ENCODE measurements at regions not wholly inside any gene's neighbourhood (a gene's known extent, or its start where the extent isn't known, plus 50 kb on each side); places are given as distances from the start of the nearest gene placed in this dataset.

DNA sequence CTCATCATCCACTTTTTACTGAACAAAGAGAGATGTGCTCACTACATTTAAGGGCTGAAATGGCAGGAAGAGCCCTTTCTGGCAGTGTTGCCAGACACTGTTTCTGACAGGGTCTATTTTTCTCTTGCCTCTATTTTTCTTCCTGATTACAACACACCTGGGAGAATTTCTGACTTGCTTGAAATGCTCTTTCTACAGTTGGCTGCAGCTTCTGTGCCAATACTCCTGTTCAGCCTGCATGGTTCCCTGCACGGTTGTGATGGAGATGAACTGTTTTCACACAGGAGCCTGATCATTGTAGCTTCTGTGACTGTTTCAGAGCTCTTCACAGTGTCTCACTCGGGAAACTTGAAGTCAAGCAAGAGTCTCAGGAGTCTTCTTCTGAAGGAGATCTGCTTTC is 83.0 kb upstream of the DLG1 start:
- H2AFZ ChIP-seq (ENCODE audit: insufficient read depth, low read depth, low read length, poor library complexity, severe bottlenecking): no peak overlapping the region
- TF ChIP-seq, protein P1, sequence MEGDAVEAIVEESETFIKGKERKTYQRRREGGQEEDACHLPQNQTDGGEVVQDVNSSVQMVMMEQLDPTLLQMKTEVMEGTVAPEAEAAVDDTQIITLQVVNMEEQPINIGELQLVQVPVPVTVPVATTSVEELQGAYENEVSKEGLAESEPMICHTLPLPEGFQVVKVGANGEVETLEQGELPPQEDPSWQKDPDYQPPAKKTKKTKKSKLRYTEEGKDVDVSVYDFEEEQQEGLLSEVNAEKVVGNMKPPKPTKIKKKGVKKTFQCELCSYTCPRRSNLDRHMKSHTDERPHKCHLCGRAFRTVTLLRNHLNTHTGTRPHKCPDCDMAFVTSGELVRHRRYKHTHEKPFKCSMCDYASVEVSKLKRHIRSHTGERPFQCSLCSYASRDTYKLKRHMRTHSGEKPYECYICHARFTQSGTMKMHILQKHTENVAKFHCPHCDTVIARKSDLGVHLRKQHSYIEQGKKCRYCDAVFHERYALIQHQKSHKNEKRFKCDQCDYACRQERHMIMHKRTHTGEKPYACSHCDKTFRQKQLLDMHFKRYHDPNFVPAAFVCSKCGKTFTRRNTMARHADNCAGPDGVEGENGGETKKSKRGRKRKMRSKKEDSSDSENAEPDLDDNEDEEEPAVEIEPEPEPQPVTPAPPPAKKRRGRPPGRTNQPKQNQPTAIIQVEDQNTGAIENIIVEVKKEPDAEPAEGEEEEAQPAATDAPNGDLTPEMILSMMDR (IDR thresholded peaks at IDR 0.05): no peak
- no peaks in the 10 kb centered on the region for H3K36me3 ChIP-seq (replicated peaks in 1 of 2; ENCODE audit: control insufficient read depth in 1 of 2, insufficient read depth in 2 of 2, low read length in 2 of 2)
- no peak overlapping the region for H3K27ac ChIP-seq (ENCODE audit: low read depth in 1 of 2, low read length in 2 of 2)
- WGBS (ENCODE audit: insufficient coverage): 83% methylated on average over 1 of the region's 2 CpGs
- Mint-ChIP-seq H3K4me3 (no peak overlapping the region), H3K9me3 (peaks cover 0 to 2% (median 0%) of the 10 kb centered on the region in 7 donors), H3K27ac (no peak overlapping the region), H3K36me3 (no peaks in the 10 kb centered on the region), H3K4me1 (peaks cover 7% of the 10 kb centered on the region), H3K27me3 (ENCODE audit: low read depth in 3 of 3) (peaks cover 0 to 2% (median 1%) of the 10 kb centered on the region in 3 donors)
- no peak overlapping the region for H3K9ac ChIP-seq (ENCODE audit: insufficient read depth, low read length, poor library complexity, severe bottlenecking)
- no peaks in the 10 kb centered on the region for H4K20me1 ChIP-seq (ENCODE audit: insufficient read depth, low read length)
- H3K79me2 ChIP-seq (ENCODE audit: insufficient read depth, low read length): no peaks in the 10 kb centered on the region
- H3K4me1 ChIP-seq (ENCODE audit: control insufficient read depth in 1 of 2, insufficient read depth in 2 of 2, low read length in 2 of 2): no peaks in the 10 kb centered on the region
- DNase-seq: no peak
- H3K4me3 ChIP-seq (replicated peaks in 1 of 3; ENCODE audit: low read depth in 2 of 3, low read length in 3 of 3): no peak overlapping the region
- intact Hi-C loops (cut with micrococcal nuclease): no loop called here
- no peaks in the 10 kb centered on the region for H3K27me3 ChIP-seq (ENCODE audit: control insufficient read depth in 2 of 2, insufficient read depth in 2 of 2, low read length in 2 of 2)
- peaks cover 0 to 12% of the 10 kb centered on the region in 2 donors for H3K9me3 ChIP-seq (replicated peaks in 1 of 2; ENCODE audit: control insufficient read depth in 1 of 2, insufficient read depth in 1 of 2, low read length in 2 of 2)
- no peak overlapping the region for H3K4me2 ChIP-seq (replicated peaks; ENCODE audit: extremely low read depth, low read length, poor library complexity, severe bottlenecking)

DNA sequence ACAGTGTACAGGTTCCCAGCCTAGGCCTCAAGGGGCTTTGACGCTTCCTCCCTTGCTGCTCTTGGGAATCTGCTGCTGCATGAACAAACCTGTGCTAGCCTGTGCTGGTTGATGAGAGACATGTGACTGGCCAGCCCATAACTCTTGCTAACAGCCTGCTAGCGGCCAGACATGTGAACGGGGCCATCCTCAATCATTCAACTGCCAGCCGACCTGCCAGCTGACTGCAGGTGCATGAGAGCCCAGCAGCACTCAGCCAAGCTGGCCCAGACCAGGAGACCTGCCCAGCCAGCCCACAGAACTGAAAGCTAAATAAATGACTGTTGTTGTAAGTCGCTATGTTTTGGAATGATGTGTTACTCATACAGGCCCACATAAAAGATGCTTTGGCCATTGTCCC is 82.4 kb upstream of the DLG1 start:
- 98% methylated on average over 4 of the region's 5 CpGs for WGBS (ENCODE audit: insufficient coverage)
- H3K36me3 Mint-ChIP-seq: no peaks in the 10 kb centered on the region
- no peak for DNase-seq
- Histone ChIP-seq H3K4me2 (replicated peaks; ENCODE audit: extremely low read depth, low read length, poor library complexity, severe bottlenecking) (no peak overlapping the region), H3K9ac (ENCODE audit: insufficient read depth, low read length, poor library complexity, severe bottlenecking) (no peak overlapping the region), H3K36me3 (replicated peaks in 1 of 2; ENCODE audit: control insufficient read depth in 1 of 2, insufficient read depth in 2 of 2, low read length in 2 of 2) (no peaks in the 10 kb centered on the region), H3K27me3 (ENCODE audit: control insufficient read depth in 2 of 2, insufficient read depth in 2 of 2, low read length in 2 of 2) (no peaks in the 10 kb centered on the region), H2AFZ (ENCODE audit: insufficient read depth, low read depth, low read length, poor library complexity, severe bottlenecking) (no peak overlapping the region), H3K9me3 (replicated peaks in 1 of 2; ENCODE audit: control insufficient read depth in 1 of 2, insufficient read depth in 1 of 2, low read length in 2 of 2) (peaks cover 0 to 12% of the 10 kb centered on the region in 2 donors), H3K27ac (ENCODE audit: low read depth in 1 of 2, low read length in 2 of 2) (no peak overlapping the region), H3K4me3 (replicated peaks in 1 of 3; ENCODE audit: low read depth in 2 of 3, low read length in 3 of 3) (no peak overlapping the region), H4K20me1 (ENCODE audit: insufficient read depth, low read length) (no peaks in the 10 kb centered on the region), H3K79me2 (ENCODE audit: insufficient read depth, low read length) (no peaks in the 10 kb centered on the region), H3K4me1 (ENCODE audit: control insufficient read depth in 1 of 2, insufficient read depth in 2 of 2, low read length in 2 of 2) (no peaks in the 10 kb centered on the region)
- H3K4me3 Mint-ChIP-seq: no peak overlapping the region
- intact Hi-C loops (cut with micrococcal nuclease): no loop called here
- H3K27ac Mint-ChIP-seq: no peak overlapping the region
- peaks cover 1 to 2% (median 2%) of the 10 kb centered on the region in 3 donors for H3K27me3 Mint-ChIP-seq (ENCODE audit: low read depth in 3 of 3)
- TF ChIP-seq, protein P1 (IDR thresholded peaks at IDR 0.05): no peak
- peaks cover 7% of the 10 kb centered on the region for H3K4me1 Mint-ChIP-seq
- H3K9me3 Mint-ChIP-seq: peaks cover 0 to 2% (median 0%) of the 10 kb centered on the region in 7 donors
